ENCODE measurements at regions not wholly inside any gene's neighbourhood (a gene's known extent, or its start where the extent isn't known, plus 50 kb on each side); places are given as distances from the start of the nearest gene placed in this dataset.
A peak's percentile ranks its signal among the peaks of the same experiment; 100 is the strongest.

DNA sequence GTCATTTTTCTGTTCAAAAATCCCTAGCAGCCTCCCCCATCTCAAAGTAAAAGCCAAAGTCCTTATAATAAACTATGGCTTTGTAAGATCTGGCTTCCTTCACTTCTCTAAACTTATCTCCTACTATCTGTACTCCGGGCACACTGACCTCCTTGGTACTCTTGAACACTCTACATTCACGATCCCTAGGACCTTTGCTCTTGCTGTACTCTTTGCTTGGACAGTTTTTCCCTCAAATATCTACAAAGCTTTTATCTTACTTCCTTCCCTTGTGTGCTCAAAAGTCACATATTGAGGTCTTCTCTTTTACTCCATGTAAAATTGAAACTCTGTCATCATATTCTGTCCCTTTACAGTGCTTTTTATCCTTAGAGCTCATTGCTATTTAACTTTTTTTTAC is 616.6 kb downstream of the IRS1 start (continued):
- no peak for TF ChIP-seq NBN (conservative IDR thresholded peaks at IDR 0.05)
- TF ChIP-seq ZNF235 (CRISPR knock-in tag; IDR thresholded peaks at IDR 0.05; ENCODE audit: borderline replicate concordance): no peak
- no peak for TF ChIP-seq ZBTB21 (CRISPR knock-in tag; IDR thresholded peaks at IDR 0.05)
- TF ChIP-seq RXRB (CRISPR knock-in tag; IDR thresholded peaks at IDR 0.05; ENCODE audit: borderline replicate concordance): peak; percentile 30; the same call in 1 of the 2 replicates

DNA sequence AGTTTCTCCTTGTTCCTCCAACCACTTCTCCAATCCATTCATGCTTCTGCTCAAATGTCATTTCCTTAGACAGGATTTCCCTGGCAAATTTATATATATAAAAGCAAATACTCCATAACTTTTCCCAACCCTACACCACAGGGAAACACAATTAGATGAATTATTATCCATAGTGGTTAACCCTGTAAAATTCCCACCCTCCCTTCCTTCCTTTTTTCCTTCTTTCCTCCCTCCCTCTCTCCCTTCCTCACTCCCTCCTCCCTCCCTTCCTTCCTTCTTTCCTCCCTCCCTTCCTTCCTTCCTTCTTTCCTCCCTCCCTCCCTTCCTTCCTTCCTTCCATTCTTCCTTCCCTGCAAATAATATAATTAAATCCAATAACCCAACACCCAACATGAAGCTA is 617.7 kb downstream of the IRS1 start:
- Histone ChIP-seq H4K20me1 (ENCODE audit: insufficient read depth, low read length) (no peaks in the 10 kb centered on the region), H3K79me2 (ENCODE audit: insufficient read depth, low read length) (no peaks in the 10 kb centered on the region), H3K27me3 (ENCODE audit: control insufficient read depth in 1 of 2, insufficient read depth in 2 of 2, low read length in 2 of 2) (no peaks in the 10 kb centered on the region), H3K9ac (ENCODE audit: insufficient read depth, low read depth, low read length) (no peak overlapping the region), H3K9me3 (ENCODE audit: low read length) (peaks cover 20% of the 10 kb centered on the region), H3K4me1 (ENCODE audit: insufficient read depth, low read length) (peaks cover 40% of the 10 kb centered on the region), H3K36me3 (replicated peaks in 1 of 2; ENCODE audit: control insufficient read depth in 1 of 2, insufficient read depth in 2 of 2, low read length in 2 of 2) (no peaks in the 10 kb centered on the region), H3K4me2 (ENCODE audit: low read depth, low read length) (no peak overlapping the region), H2AFZ (ENCODE audit: low read length) (peak overlapping the region; percentile 67), H3K4me3 (replicated peaks in 1 of 3; ENCODE audit: insufficient read depth in 1 of 3, low read depth in 2 of 3, low read length in 3 of 3) (no peak overlapping the region), H3K27ac (ENCODE audit: extremely low read length, insufficient read depth, low read length) (no peak overlapping the region)
- DNase-seq (ENCODE audit: low spot score): no peak
- TF ChIP-seq NONO (IDR thresholded peaks at IDR 0.05) (0 out of 2 replicates have a peak, but pooled peaks have one; percentile 54), NONO (CRISPR knock-in tag; conservative IDR thresholded peaks at IDR 0.05) (no peak), ZSCAN9 (CRISPR knock-in tag; IDR thresholded peaks at IDR 0.05; ENCODE audit: borderline replicate concordance) (no peak), ZNF615 (CRISPR knock-in tag; IDR thresholded peaks at IDR 0.05; ENCODE audit: borderline replicate concordance) (no peak), ZNF850 (CRISPR knock-in tag; conservative IDR thresholded peaks at IDR 0.05) (no peak), PCBP2 (optimal IDR thresholded peaks at IDR 0.05; ENCODE audit: low read depth, low read length, poor library complexity, severe bottlenecking) (peak; percentile 87), HNRNPK (IDR thresholded peaks at IDR 0.05; ENCODE audit: low read depth, low read length, poor library complexity, severe bottlenecking) (peak; percentile 83), MIXL1 (CRISPR knock-in tag; IDR thresholded peaks at IDR 0.05) (no peak)
- TF ChIP-seq, protein P1, sequence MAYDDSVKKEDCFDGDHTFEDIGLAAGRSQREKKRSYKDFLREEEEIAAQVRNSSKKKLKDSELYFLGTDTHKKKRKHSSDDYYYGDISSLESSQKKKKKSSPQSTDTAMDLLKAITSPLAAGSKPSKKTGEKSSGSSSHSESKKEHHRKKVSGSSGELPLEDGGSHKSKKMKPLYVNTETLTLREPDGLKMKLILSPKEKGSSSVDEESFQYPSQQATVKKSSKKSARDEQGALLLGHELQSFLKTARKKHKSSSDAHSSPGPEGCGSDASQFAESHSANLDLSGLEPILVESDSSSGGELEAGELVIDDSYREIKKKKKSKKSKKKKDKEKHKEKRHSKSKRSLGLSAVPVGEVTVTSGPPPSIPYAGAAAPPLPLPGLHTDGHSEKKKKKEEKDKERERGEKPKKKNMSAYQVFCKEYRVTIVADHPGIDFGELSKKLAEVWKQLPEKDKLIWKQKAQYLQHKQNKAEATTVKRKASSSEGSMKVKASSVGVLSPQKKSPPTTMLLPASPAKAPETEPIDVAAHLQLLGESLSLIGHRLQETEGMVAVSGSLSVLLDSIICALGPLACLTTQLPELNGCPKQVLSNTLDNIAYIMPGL (CRISPR knock-in tag; IDR thresholded peaks at IDR 0.05; ENCODE audit: borderline replicate concordance in 1 of 2, low read depth in 1 of 2): no peak
- TF ChIP-seq, protein P2, sequence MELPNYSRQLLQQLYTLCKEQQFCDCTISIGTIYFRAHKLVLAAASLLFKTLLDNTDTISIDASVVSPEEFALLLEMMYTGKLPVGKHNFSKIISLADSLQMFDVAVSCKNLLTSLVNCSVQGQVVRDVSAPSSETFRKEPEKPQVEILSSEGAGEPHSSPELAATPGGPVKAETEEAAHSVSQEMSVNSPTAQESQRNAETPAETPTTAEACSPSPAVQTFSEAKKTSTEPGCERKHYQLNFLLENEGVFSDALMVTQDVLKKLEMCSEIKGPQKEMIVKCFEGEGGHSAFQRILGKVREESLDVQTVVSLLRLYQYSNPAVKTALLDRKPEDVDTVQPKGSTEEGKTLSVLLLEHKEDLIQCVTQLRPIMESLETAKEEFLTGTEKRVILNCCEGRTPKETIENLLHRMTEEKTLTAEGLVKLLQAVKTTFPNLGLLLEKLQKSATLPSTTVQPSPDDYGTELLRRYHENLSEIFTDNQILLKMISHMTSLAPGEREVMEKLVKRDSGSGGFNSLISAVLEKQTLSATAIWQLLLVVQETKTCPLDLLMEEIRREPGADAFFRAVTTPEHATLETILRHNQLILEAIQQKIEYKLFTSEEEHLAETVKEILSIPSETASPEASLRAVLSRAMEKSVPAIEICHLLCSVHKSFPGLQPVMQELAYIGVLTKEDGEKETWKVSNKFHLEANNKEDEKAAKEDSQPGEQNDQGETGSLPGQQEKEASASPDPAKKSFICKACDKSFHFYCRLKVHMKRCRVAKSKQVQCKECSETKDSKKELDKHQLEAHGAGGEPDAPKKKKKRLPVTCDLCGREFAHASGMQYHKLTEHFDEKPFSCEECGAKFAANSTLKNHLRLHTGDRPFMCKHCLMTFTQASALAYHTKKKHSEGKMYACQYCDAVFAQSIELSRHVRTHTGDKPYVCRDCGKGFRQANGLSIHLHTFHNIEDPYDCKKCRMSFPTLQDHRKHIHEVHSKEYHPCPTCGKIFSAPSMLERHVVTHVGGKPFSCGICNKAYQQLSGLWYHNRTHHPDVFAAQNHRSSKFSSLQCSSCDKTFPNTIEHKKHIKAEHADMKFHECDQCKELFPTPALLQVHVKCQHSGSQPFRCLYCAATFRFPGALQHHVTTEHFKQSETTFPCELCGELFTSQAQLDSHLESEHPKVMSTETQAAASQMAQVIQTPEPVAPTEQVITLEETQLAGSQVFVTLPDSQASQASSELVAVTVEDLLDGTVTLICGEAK (IDR thresholded peaks at IDR 0.05): 0 out of 2 replicates have a peak, but pooled peaks have one; percentile 10
- TF ChIP-seq, protein P2 (CRISPR knock-in tag; IDR thresholded peaks at IDR 0.05): no peak
- BruUV-seq (replicated peaks): no TSS peak
- FAIRE-seq: no peak
- in situ Hi-C loops (cut with HindIII; ENCODE audit: extremely low pct_ligation_motif_present, low pct_unique_long_range_greater_than_20kb) (no loop called here), intact Hi-C loops (cut with micrococcal nuclease; ENCODE audit: unreplicated experiment) (no loop called here)
- ChIA-PET CTCF (ENCODE audit: low intra/inter-chr PET ratio, low total read pairs) (no interaction called here), POLR2A (no interaction called here)
- no peak for ATAC-seq
